ENCODE measurements at regions not wholly inside any gene's neighbourhood (a gene's known extent, or its start where the extent isn't known, plus 50 kb on each side); places are given as distances from the start of the nearest gene placed in this dataset.

DNA sequence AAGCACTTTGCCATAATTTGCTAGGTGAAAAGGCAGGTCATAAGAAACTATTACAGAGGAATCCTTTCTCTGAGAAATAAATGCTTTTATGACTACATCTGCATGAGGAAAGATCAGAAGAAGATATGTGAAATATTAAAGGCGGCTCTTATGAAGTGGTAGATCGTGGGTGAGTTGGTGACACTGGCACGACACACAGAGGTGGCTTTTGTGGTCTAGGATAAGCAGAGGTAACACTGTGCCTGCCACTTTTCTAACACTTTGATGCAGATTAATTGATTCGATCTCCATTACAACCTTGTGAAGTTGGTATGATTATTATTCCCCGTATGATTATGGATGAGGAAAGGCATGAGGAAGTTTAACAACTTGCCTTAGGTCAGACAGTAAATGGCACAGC lies 60.0 kb upstream of the ELK3 start:
- no peak for DNase-seq

DNA sequence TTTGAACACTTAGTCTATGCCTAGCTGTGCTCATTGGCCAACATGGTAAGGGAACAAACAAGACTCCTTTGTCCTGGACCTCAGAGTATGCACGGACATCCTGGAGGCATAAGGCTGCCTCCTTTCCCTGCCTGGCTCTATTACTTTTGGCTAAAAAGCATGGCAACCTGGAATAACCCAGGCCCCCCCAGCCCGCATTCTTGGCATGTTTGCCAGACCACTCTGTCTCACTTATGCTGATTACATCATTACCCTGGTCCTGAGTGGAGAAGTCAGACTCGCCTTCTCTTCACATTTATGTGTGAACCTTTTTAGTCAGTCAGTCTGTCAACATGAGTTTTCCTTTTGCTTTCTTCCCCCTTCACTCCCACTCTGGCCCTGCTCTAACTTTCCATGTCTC lies 58.0 kb upstream of the ELK3 start:
- no peak for DNase-seq

DNA sequence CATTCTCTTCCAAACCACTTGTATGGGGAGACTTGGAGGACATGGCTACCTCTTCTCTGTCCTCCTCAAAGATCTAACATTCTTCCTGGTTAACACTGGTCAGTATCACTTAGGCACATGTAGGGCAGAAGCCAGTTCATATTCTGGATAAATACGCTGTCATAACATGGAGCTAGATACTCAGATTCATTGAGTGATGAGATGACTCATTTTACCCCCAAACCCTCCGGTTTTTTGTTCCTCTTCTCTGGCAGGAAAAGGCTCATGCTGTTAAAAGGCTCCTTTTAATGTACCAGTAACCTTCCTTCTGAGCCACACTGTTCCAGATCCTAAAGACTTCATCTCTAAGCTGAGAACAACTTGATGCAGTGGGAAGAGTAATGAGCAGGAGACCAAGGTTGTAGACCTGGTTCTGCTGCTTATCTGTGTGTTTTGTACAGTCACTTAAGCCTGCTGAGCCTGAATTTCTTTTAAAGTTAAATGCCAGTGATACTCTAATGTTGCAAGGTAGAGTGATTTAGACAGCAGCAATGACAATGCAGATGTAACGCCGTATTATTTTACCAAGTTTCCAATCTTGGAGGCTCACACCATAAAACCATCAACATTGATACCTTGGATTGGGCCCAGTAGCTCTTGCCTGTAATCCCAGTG lies 57.3 kb upstream of the ELK3 start:
- no peak for DNase-seq

DNA sequence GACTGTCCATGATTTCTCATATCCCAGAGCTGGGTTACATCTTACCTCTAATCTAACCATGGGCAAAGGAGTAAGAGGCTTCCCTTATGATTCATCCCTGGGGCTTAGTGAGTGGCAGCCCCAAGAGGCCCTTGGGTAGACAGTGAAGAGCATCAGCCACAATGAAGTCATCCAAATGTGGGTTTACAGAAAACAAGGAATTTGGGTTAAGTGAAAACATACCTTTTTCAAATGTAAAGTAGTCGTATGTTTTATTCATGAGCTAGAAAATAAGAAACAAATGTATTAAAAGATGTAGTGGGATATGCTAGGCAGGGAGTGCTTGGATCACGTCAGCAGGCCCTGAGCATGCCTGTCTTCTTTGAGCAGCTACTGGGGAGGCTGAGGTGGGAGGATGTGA lies 54.0 kb upstream of the ELK3 start:
- DNase-seq = no peak

DNA sequence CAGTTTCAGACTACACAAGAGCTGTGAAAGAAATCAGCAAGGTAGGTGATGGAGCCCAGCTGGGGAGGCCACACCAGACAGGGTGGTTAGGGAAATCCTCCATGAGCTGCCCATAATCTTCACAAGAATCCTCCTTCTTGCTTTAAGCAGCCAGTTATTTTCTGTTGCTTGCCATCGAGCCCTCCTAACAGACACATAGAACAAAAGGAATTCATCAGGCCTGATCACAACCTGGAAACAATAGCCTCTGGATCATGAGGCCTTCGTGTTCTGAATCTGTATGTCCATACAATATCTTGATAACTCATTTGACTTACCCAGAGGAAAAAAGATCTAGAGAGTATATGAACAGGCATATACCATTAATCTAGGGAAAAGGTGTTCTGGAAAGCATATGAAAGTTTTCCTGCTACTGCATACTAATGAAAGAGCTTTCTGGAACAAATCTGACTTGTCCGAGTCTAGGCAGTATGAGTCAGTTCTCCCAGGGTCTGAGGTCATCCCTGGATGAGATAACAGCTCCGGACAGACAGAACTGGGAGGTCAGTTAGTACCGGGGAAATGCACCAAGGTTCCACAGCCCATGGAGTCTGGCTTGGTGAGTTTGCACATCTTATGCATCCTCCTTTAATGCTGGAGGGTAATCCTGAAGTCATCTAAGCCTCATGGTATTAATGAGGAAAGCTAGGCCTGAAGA lies 52.8 kb upstream of the ELK3 start:
- no peak for DNase-seq

DNA sequence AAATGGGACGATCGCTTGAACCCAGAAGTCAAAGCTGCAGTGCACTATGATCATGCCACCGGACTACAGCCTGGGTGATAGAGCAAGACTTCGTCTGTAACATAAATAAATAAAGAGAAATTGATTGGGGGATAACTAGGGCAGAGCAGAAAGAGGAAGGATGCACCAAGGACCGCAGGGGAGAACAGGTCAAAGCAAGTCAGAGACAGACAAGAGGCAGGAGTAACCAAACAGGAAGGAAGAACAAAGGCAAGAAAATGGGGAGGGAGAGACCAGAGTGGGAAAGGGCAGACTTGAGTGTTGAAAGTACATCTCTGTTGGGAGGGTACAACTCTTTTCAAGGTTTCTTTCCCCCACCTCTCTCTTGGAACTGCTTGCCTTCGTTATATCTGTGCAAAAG lies 50.8 kb upstream of the ELK3 start:
- no peak for DNase-seq

DNA sequence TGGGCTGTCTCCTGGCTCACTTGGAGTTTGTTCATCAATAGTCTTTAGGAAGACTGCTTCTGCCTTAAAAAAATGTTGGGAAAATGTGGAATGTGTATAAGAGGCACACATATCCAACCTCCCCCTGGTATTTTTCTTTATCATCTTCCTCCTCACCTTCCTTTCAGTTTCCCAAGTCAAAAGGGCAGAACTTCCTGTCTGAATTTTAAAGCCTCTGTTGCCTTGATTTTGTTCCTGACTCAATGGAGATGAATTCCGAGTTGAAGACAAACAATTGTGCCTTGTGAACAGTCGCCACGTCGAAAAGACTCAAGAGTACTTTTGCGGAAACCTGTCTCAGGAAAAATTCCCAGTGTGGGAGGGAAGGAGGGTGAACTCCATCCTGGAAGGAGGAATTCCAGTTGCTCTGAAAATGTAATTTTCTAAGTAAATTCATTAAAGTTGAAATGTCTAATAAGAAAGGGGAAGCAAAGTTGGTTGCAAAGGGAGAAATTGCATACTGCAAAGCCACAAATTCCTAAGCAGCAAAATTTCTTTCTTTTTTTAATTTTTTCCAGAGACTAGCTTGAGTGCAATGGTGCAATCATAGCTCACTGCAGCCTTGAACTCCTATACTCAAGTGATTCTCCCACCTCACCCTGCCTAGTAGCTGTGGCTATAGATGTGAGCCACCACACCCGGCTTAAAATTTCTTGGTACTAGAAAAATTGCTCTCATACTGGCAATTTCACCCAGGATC lies 50.2 kb upstream of the ELK3 start:
- no peak for DNase-seq

Data from activated naive CD4-positive, alpha-beta T cell (primary cell).